ENCODE measurements at regions not wholly inside any gene's neighbourhood (a gene's known extent, or its start where the extent isn't known, plus 50 kb on each side); places are given as distances from the start of the nearest gene placed in this dataset.
A peak's percentile ranks its signal among the peaks of the same experiment; 100 is the strongest.

DNA sequence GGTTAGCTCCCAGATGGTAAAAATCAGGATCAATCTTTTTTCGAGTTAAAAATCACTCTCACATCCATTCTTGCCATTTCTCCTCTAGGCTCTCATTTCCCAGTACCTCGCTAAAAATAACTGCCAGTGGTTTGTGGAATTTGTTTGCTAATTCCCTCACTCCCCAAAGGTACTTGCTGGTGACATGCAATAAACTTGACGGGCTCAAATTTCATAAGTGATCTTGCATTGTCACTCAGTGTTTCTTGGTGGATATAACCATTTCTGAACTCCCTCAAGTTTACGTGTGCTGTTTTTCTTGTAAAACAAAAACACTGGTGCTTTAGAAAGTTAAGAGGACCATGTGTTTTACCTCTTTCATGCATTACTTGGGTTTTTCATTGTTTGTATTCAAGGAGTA lies 399.2 kb upstream of the MKI67 start:
- no peaks in the 10 kb centered on the region for H3K27me3 ChIP-seq (ENCODE audit: control insufficient read depth, insufficient read depth, low read length)
- DNase-seq (ENCODE audit: low read depth) = no peak
- TF ChIP-seq CTCF (IDR thresholded peaks at IDR 0.05; ENCODE audit: insufficient read depth, low read length, severe bottlenecking) = no peak
- FAIRE-seq = peak; percentile 7
- H3K4me3 ChIP-seq (ENCODE audit: low read depth, low read length) = no peak overlapping the region
- H3K36me3 ChIP-seq (ENCODE audit: control insufficient read depth, insufficient read depth, low read length) = no peaks in the 10 kb centered on the region

GRCh38 chr10:128525936-128526335 lies 399.7 kb upstream of the MKI67 start:
- Histone ChIP-seq H3K36me3 (ENCODE audit: control insufficient read depth, insufficient read depth, low read length) (no peaks in the 10 kb centered on the region), H3K4me3 (ENCODE audit: low read depth, low read length) (no peak overlapping the region), H3K27me3 (ENCODE audit: control insufficient read depth, insufficient read depth, low read length) (no peaks in the 10 kb centered on the region)
- TF ChIP-seq CTCF (IDR thresholded peaks at IDR 0.05; ENCODE audit: insufficient read depth, low read length, severe bottlenecking) = no peak
- FAIRE-seq = no peak
- DNase-seq (ENCODE audit: low read depth) = no peak

DNA sequence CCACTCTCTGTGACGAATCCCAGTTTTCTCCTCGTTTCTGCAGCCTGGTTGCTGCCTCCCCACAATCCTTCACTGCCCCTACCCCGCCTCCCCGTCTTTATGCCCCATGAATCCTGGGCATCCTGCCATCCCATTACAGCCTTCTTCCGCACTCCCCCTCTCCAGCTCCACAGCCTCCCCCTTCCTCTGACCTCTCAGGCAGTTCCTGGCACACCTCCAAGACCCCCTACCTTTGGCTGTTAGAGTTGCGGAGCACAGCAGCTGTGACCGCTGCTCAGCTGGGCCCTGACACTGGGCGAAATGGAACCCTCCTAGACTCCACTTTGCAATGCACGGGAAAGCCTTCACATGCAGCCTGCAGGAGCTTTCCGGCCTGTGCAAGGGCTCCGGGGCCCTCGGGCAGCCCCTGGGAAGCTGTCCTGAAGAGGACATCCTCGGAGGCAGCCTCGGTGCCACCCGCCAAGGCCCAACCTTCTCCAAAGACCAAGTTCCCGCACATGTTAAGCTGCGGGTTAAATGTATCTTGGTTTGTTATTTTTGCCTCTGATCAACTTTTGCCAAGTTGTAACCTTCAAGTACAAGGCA lies 400.7 kb upstream of the MKI67 start:
- DNase-seq (ENCODE audit: low read depth) (no peak), FAIRE-seq (no peak)
- Histone ChIP-seq H3K4me3 (ENCODE audit: low read depth, low read length) (no peak overlapping the region), H3K36me3 (ENCODE audit: control insufficient read depth, insufficient read depth, low read length) (no peaks in the 10 kb centered on the region), H3K27me3 (ENCODE audit: control insufficient read depth, insufficient read depth, low read length) (no peaks in the 10 kb centered on the region)
- TF ChIP-seq CTCF (IDR thresholded peaks at IDR 0.05; ENCODE audit: insufficient read depth, low read length, severe bottlenecking) = no peak

GRCh38 chr10:128527711-128528110 lies 401.5 kb upstream of the MKI67 start:
- FAIRE-seq = no peak
- no peaks in the 10 kb centered on the region for H3K36me3 ChIP-seq (ENCODE audit: control insufficient read depth, insufficient read depth, low read length)
- H3K27me3 ChIP-seq (ENCODE audit: control insufficient read depth, insufficient read depth, low read length) = no peaks in the 10 kb centered on the region
- DNase-seq (ENCODE audit: low read depth) = no peak
- no peak for TF ChIP-seq CTCF (IDR thresholded peaks at IDR 0.05; ENCODE audit: insufficient read depth, low read length, severe bottlenecking)
- H3K4me3 ChIP-seq (ENCODE audit: low read depth, low read length) = no peak overlapping the region

GRCh38 chr10:128528167-128528566 lies 401.9 kb upstream of the MKI67 start:
- H3K27me3 ChIP-seq (ENCODE audit: control insufficient read depth, insufficient read depth, low read length) = no peaks in the 10 kb centered on the region
- H3K36me3 ChIP-seq (ENCODE audit: control insufficient read depth, insufficient read depth, low read length) = no peaks in the 10 kb centered on the region
- no peak overlapping the region for H3K4me3 ChIP-seq (ENCODE audit: low read depth, low read length)
- DNase-seq (ENCODE audit: low read depth) (no peak), FAIRE-seq (no peak)
- TF ChIP-seq CTCF (IDR thresholded peaks at IDR 0.05; ENCODE audit: insufficient read depth, low read length, severe bottlenecking) = no peak

GRCh38 chr10:128528781-128529180 lies 402.6 kb upstream of the MKI67 start:
- FAIRE-seq = no peak
- Histone ChIP-seq H3K36me3 (ENCODE audit: control insufficient read depth, insufficient read depth, low read length) (no peaks in the 10 kb centered on the region), H3K27me3 (ENCODE audit: control insufficient read depth, insufficient read depth, low read length) (no peaks in the 10 kb centered on the region), H3K4me3 (ENCODE audit: low read depth, low read length) (no peak overlapping the region)
- TF ChIP-seq CTCF (IDR thresholded peaks at IDR 0.05; ENCODE audit: insufficient read depth, low read length, severe bottlenecking) = no peak
- DNase-seq (ENCODE audit: low read depth) = no peak

All from bronchial epithelial cell (primary cell).